ENCODE measurements at regions not wholly inside any gene's neighbourhood (a gene's known extent, or its start where the extent isn't known, plus 50 kb on each side); places are given as distances from the start of the nearest gene placed in this dataset.

DNA sequence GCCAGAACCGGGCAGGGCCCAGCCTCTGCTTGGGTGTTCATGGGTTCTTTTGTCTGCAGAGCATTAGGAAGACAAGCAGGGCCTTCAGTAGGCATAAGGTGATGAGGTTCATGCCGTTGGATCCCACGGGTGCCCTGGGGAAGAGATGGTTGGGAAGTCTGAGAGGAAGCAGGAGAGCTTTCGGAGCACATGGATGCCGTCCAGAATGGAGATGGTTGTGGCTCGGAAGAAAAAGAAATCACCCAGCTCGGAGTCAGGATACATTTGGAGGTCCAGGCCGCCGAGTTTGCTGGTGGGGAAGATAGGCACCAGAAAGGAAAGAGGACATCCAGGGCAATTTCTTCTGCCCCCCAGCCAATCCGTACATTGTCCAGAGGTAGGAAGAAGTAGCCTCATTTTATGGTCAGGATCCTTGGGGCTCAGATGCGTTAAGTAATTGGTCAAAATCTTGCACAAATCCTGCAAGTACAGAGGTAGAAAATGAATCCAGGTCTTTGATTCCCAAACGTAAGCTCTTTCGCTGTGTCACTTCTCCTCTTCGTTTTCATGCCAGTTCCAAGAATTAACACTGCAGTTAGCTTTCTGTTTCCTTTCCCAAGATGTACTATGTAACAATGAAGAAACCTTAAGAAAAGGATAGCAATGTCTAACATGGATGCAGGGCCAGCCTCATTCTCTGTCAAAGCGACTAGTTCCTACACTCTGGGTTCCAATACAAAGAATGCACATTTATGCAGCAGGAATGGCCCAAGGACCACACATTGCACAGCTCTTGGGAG, 147.8 kb upstream of the KLF6 start:
- Histone ChIP-seq H3K4me3 (ENCODE audit: control extremely low read depth in 1 of 5, extremely low read depth in 1 of 5, insufficient read depth in 1 of 5, low read depth in 2 of 5, low read length in 4 of 5) (no peak overlapping the region), H2AFZ (ENCODE audit: insufficient read depth, low read depth, low read length, poor library complexity, severe bottlenecking) (no peak overlapping the region), H3K9me3 (ENCODE audit: control extremely low read depth in 1 of 3, control insufficient read depth in 2 of 3, insufficient read depth in 1 of 3, low read length in 2 of 3) (no peaks in the 10 kb centered on the region), H3K4me2 (replicated peaks; ENCODE audit: low read depth, low read length, poor library complexity, severe bottlenecking) (no peak overlapping the region), H3K9ac (ENCODE audit: low read length) (no peak overlapping the region), H4K20me1 (ENCODE audit: control insufficient read depth, insufficient read depth, low read length, poor library complexity, severe bottlenecking) (no peaks in the 10 kb centered on the region), H3K4me1 (ENCODE audit: control insufficient read depth in 2 of 2, insufficient read depth in 2 of 2, low read length in 2 of 2) (peaks cover 13 to 21% of the 10 kb centered on the region in 2 donors), H3K27ac (ENCODE audit: low read length in 2 of 2) (no peak overlapping the region), H3K79me2 (ENCODE audit: control insufficient read depth, insufficient read depth, low read length) (no peaks in the 10 kb centered on the region), H3K36me3 (replicated peaks in 1 of 2; ENCODE audit: control extremely low read depth in 1 of 2, control insufficient read depth in 1 of 2, extremely low read depth in 1 of 2, insufficient read depth in 2 of 2, low read length in 1 of 2) (no peaks in the 10 kb centered on the region), H3K27me3 (replicated peaks in 1 of 4; ENCODE audit: control extremely low read depth in 1 of 4, control insufficient read depth in 3 of 4, insufficient read depth in 4 of 4, low read length in 3 of 4) (no peaks in the 10 kb centered on the region)
- no peak overlapping the region for H3K4me3 Mint-ChIP-seq
- intact Hi-C loops (cut with micrococcal nuclease) = no loop called here
- H3K9me3 Mint-ChIP-seq (ENCODE audit: insufficient read depth) = no peaks in the 10 kb centered on the region
- WGBS (ENCODE audit: insufficient coverage) = 95% methylated on average over 14 of the region's 15 CpGs
- DNase-seq (no peak), ATAC-seq (ENCODE audit: low read depth) (no peak)
- ChIA-PET CTCF (no interaction called here), POLR2A (interaction anchor here (0.6 kb wide), 1 partner anchor 149 kb away, joined by 4 read pairs; no protein-coding TSS in a partner anchor)
- H3K27me3 Mint-ChIP-seq = no peaks in the 10 kb centered on the region
- H3K4me1 Mint-ChIP-seq = peaks cover 27% of the 10 kb centered on the region
- H3K27ac Mint-ChIP-seq = no peak overlapping the region
- TF ChIP-seq, protein P1, sequence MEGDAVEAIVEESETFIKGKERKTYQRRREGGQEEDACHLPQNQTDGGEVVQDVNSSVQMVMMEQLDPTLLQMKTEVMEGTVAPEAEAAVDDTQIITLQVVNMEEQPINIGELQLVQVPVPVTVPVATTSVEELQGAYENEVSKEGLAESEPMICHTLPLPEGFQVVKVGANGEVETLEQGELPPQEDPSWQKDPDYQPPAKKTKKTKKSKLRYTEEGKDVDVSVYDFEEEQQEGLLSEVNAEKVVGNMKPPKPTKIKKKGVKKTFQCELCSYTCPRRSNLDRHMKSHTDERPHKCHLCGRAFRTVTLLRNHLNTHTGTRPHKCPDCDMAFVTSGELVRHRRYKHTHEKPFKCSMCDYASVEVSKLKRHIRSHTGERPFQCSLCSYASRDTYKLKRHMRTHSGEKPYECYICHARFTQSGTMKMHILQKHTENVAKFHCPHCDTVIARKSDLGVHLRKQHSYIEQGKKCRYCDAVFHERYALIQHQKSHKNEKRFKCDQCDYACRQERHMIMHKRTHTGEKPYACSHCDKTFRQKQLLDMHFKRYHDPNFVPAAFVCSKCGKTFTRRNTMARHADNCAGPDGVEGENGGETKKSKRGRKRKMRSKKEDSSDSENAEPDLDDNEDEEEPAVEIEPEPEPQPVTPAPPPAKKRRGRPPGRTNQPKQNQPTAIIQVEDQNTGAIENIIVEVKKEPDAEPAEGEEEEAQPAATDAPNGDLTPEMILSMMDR (IDR thresholded peaks at IDR 0.05) = no peak
- no peak for TF ChIP-seq EZH2 (IDR thresholded peaks at IDR 0.05; ENCODE audit: borderline replicate concordance, insufficient read depth, low read depth, low read length, poor library complexity, severe bottlenecking)

DNA sequence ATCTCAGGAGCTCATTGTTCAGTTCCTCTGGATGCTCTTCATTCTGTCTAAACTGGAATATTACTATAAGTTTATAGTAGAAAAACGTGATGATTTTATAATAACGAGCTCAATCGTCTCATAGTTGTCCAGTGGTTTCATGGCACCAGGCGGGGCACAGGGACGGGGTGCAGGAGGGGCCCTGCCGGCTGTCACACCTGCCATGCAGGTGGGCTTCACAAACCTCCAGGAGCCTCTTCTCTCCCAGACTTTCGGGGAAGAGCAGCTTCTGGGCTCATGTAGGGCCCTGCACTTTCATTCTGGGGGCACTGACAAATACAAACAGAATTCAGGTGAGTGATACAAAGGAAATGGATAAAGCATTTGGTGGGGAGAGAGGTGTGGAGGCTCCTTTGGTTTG, 146.9 kb upstream of the KLF6 start:
- Histone ChIP-seq H3K36me3 (replicated peaks in 1 of 2; ENCODE audit: control extremely low read depth in 1 of 2, control insufficient read depth in 1 of 2, extremely low read depth in 1 of 2, insufficient read depth in 2 of 2, low read length in 1 of 2) (no peaks in the 10 kb centered on the region), H3K4me1 (ENCODE audit: control insufficient read depth in 2 of 2, insufficient read depth in 2 of 2, low read length in 2 of 2) (peaks cover 13 to 21% of the 10 kb centered on the region in 2 donors), H3K4me3 (ENCODE audit: control extremely low read depth in 1 of 5, extremely low read depth in 1 of 5, insufficient read depth in 1 of 5, low read depth in 2 of 5, low read length in 4 of 5) (no peak overlapping the region), H3K27ac (ENCODE audit: low read length in 2 of 2) (no peak overlapping the region), H2AFZ (ENCODE audit: insufficient read depth, low read depth, low read length, poor library complexity, severe bottlenecking) (no peak overlapping the region), H3K4me2 (replicated peaks; ENCODE audit: low read depth, low read length, poor library complexity, severe bottlenecking) (no peak overlapping the region), H4K20me1 (ENCODE audit: control insufficient read depth, insufficient read depth, low read length, poor library complexity, severe bottlenecking) (no peaks in the 10 kb centered on the region), H3K27me3 (replicated peaks in 1 of 4; ENCODE audit: control extremely low read depth in 1 of 4, control insufficient read depth in 3 of 4, insufficient read depth in 4 of 4, low read length in 3 of 4) (no peaks in the 10 kb centered on the region), H3K9ac (ENCODE audit: low read length) (no peak overlapping the region), H3K79me2 (ENCODE audit: control insufficient read depth, insufficient read depth, low read length) (no peaks in the 10 kb centered on the region), H3K9me3 (ENCODE audit: control extremely low read depth in 1 of 3, control insufficient read depth in 2 of 3, insufficient read depth in 1 of 3, low read length in 2 of 3) (no peaks in the 10 kb centered on the region)
- no peak for ATAC-seq (ENCODE audit: low read depth)
- Mint-ChIP-seq H3K4me3 (no peak overlapping the region), H3K27me3 (no peaks in the 10 kb centered on the region), H3K9me3 (ENCODE audit: insufficient read depth) (no peaks in the 10 kb centered on the region), H3K4me1 (peaks cover 27% of the 10 kb centered on the region), H3K27ac (no peak overlapping the region)
- intact Hi-C loops (cut with micrococcal nuclease) = no loop called here
- no peak for TF ChIP-seq EZH2 (IDR thresholded peaks at IDR 0.05; ENCODE audit: borderline replicate concordance, insufficient read depth, low read depth, low read length, poor library complexity, severe bottlenecking)
- TF ChIP-seq, protein P1 (IDR thresholded peaks at IDR 0.05) = no peak
- WGBS (ENCODE audit: insufficient coverage) = 100% methylated on average over 6 of the region's 7 CpGs
- DNase-seq = no peak
- ChIA-PET CTCF (no interaction called here), POLR2A (interaction anchor here (0.9 kb wide), 1 partner anchor 8 kb away, joined by 3 read pairs; no protein-coding TSS in a partner anchor)

All from B cell (primary cell).